DOHH2 (cell line): ENCODE measurements at regions not wholly inside any gene's neighbourhood (a gene's known extent, or its start where the extent isn't known, plus 50 kb on each side); places are given as distances from the start of the nearest gene placed in this dataset.

Experiments used
- H3F3A ChIP-seq: fragments of 200-600 bp; sonication (generic), shearing (Covaris generic); 2 replicates; pipeline ENCODE4 v1.6.0; 2016; ENCODE audit warnings: antibody characterized with exemption, mild to moderate bottlenecking; ENCODE audit not compliant: control insufficient read depth, insufficient read depth
- H3K27ac ChIP-seq: fragments of 200-600 bp; sonication (generic); 2 replicates; pipeline ENCODE4 v1.5.1; 2014; ENCODE audit warnings: low read depth, mild to moderate bottlenecking, low read length, moderate library complexity
- H3K27me3 ChIP-seq: fragments of 200-600 bp; sonication (generic); 2 replicates; pipeline ENCODE4 v1.6.1; 2014; ENCODE audit warnings: mild to moderate bottlenecking, low read length, mixed read lengths; ENCODE audit not compliant: control insufficient read depth
- H3K36me3 ChIP-seq: fragments of 200-600 bp; sonication (generic); 2 replicates; pipeline ENCODE4 v1.6.1; 2014; ENCODE audit warnings: mild to moderate bottlenecking, low read length, moderate library complexity, mixed read lengths; ENCODE audit not compliant: control insufficient read depth
- H3K4me1 ChIP-seq: fragments of 200-600 bp; sonication (generic); 2 replicates; pipeline ENCODE4 v1.6.1; 2014; ENCODE audit warnings: mild to moderate bottlenecking, low read length, mixed read lengths; ENCODE audit not compliant: control insufficient read depth
- H3K4me2 ChIP-seq: fragments of 200-600 bp; sonication (generic); 2 replicates; pipeline ENCODE4 v1.6.0; 2014; ENCODE audit warnings: mild to moderate bottlenecking, low read length, moderate library complexity
- H3K4me3 ChIP-seq: fragments of 200-600 bp; sonication (generic); 2 replicates; pipeline ENCODE4 v1.5.1; 2014; ENCODE audit warnings: mild to moderate bottlenecking, low read length, mixed read lengths
- H3K79me2 ChIP-seq: fragments of 200-600 bp; sonication (generic); 2 replicates; pipeline ENCODE4 v1.6.1; 2014; ENCODE audit warnings: mild to moderate bottlenecking, low read length, mixed read lengths; ENCODE audit not compliant: control insufficient read depth
- H3K9me2 ChIP-seq: fragments of 200-600 bp; sonication (generic); replicated peaks from 2 replicates; pipeline ENCODE4 v1.6.1; 2014; ENCODE audit warnings: mild to moderate bottlenecking, low read length, mixed read lengths; ENCODE audit not compliant: control insufficient read depth
- H3K9me3 ChIP-seq: fragments of 200-600 bp; sonication (generic); 2 replicates; pipeline ENCODE4 v1.6.1; 2014; ENCODE audit warnings: antibody characterized with exemption, low read length, mixed read lengths; ENCODE audit not compliant: control insufficient read depth, insufficient read depth
- H4K20me1 ChIP-seq: fragments of 200-600 bp; sonication (generic); 2 replicates; pipeline ENCODE4 v1.6.0; 2014; ENCODE audit warnings: low read depth, mild to moderate bottlenecking, antibody characterized with exemption, low read length, moderate library complexity; ENCODE audit not compliant: control insufficient read depth, insufficient read depth
- CTCF ChIP-seq: fragments of 200-600 bp; sonication (generic); IDR thresholded peaks from one replicate; pipeline ENCODE4 v1.5.1; 2014; ENCODE audit warnings: antibody characterized with exemption, mild to moderate bottlenecking, low read depth, low read length; ENCODE audit not compliant: poor library complexity, severe bottlenecking
- EZH2phosphoT487 ChIP-seq: fragments of 200-600 bp; sonication (generic); IDR thresholded peaks from 2 replicates; pipeline ENCODE4 v1.6.1; 2017; ENCODE audit warnings: borderline replicate concordance, mild to moderate bottlenecking, antibody characterized with exemption, low read length, moderate library complexity, mixed read lengths

- H3K9me2 ChIP-seq, result no peaks in the 10 kb centered on the region
- H3K27ac ChIP-seq, result no peak overlapping the region
- H3K4me1 ChIP-seq, result no peaks in the 10 kb centered on the region
- no peaks in the 10 kb centered on the region for H3K27me3 ChIP-seq
- H3F3A ChIP-seq, result no peaks in the 10 kb centered on the region
- no peaks in the 10 kb centered on the region for H3K36me3 ChIP-seq
- H3K9me3 ChIP-seq, result no peaks in the 10 kb centered on the region
- no peak overlapping the region for H3K4me3 ChIP-seq
- H3K79me2 ChIP-seq, result no peaks in the 10 kb centered on the region
- H4K20me1 ChIP-seq, result no peaks in the 10 kb centered on the region
- H3K4me2 ChIP-seq, result no peak overlapping the region
- TF ChIP-seq CTCF, result no peak
- TF ChIP-seq EZH2phosphoT487, result no peak
Observed at GRCh38 chr14:29391231-29391630, 536.4 kb downstream of the PRKD1 start.

GRCh38 chr14:29391801-29392200 lies 535.8 kb downstream of the PRKD1 start:
- no peaks in the 10 kb centered on the region for H4K20me1 ChIP-seq
- no peaks in the 10 kb centered on the region for H3K36me3 ChIP-seq
- no peaks in the 10 kb centered on the region for H3K79me2 ChIP-seq
- no peaks in the 10 kb centered on the region for H3K4me1 ChIP-seq
- no peak overlapping the region for H3K4me3 ChIP-seq
- H3K27ac ChIP-seq, result no peak overlapping the region
- no peaks in the 10 kb centered on the region for H3K9me2 ChIP-seq
- H3K9me3 ChIP-seq, result no peaks in the 10 kb centered on the region
- H3K27me3 ChIP-seq, result no peaks in the 10 kb centered on the region
- H3F3A ChIP-seq, result no peaks in the 10 kb centered on the region
- TF ChIP-seq CTCF (no peak), EZH2phosphoT487 (no peak)
- no peak overlapping the region for H3K4me2 ChIP-seq

- Histone ChIP-seq H3F3A (no peaks in the 10 kb centered on the region), H3K4me1 (no peaks in the 10 kb centered on the region)
Observed at GRCh38 chr14:29392287-29392686, 535.4 kb downstream of the PRKD1 start.

More at GRCh38 chr14:29392287-29392686, 535.4 kb downstream of the PRKD1 start:
- Histone ChIP-seq H4K20me1 (no peaks in the 10 kb centered on the region), H3K36me3 (no peaks in the 10 kb centered on the region), H3K4me2 (no peak overlapping the region), H3K27me3 (no peaks in the 10 kb centered on the region), H3K9me3 (no peaks in the 10 kb centered on the region), H3K4me3 (no peak overlapping the region), H3K27ac (no peak overlapping the region), H3K79me2 (no peaks in the 10 kb centered on the region), H3K9me2 (no peaks in the 10 kb centered on the region)
- TF ChIP-seq CTCF (no peak), EZH2phosphoT487 (no peak)
